HL-60 (cell line): ENCODE measurements at regions not wholly inside any gene's neighbourhood (a gene's known extent, or its start where the extent isn't known, plus 50 kb on each side); places are given as distances from the start of the nearest gene placed in this dataset.

Source experiments
- CTCF ChIP-seq: IDR thresholded peaks from one replicate; pipeline ENCODE4 v1.5.1; 2011; ENCODE audit warnings: low read length, control low read depth, inconsistent platforms; ENCODE audit not compliant: insufficient read depth
- GABPA ChIP-seq: IDR thresholded peaks from 2 replicates; pipeline ENCODE4 v1.6.1; 2012; ENCODE audit warnings: low read depth
- POLR2AphosphoS5 ChIP-seq: IDR thresholded peaks from 2 replicates; pipeline ENCODE4 v1.6.1; 2012; ENCODE audit warnings: low read depth
- SPI1 ChIP-seq: IDR thresholded peaks from 2 replicates; pipeline ENCODE4 v1.6.1; 2012; ENCODE audit warnings: low read depth, mild to moderate bottlenecking, borderline replicate concordance
- TF ChIP-seq, protein P1 (sequence below): IDR thresholded peaks from 2 replicates; pipeline ENCODE4 v1.6.1; 2012; ENCODE audit warnings: low read depth; ENCODE audit not compliant: insufficient replicate concordance

- TF ChIP-seq CTCF = no peak
- no peak for TF ChIP-seq SPI1
- TF ChIP-seq POLR2AphosphoS5 = no peak
- TF ChIP-seq GABPA = no peak
- TF ChIP-seq, protein P1, sequence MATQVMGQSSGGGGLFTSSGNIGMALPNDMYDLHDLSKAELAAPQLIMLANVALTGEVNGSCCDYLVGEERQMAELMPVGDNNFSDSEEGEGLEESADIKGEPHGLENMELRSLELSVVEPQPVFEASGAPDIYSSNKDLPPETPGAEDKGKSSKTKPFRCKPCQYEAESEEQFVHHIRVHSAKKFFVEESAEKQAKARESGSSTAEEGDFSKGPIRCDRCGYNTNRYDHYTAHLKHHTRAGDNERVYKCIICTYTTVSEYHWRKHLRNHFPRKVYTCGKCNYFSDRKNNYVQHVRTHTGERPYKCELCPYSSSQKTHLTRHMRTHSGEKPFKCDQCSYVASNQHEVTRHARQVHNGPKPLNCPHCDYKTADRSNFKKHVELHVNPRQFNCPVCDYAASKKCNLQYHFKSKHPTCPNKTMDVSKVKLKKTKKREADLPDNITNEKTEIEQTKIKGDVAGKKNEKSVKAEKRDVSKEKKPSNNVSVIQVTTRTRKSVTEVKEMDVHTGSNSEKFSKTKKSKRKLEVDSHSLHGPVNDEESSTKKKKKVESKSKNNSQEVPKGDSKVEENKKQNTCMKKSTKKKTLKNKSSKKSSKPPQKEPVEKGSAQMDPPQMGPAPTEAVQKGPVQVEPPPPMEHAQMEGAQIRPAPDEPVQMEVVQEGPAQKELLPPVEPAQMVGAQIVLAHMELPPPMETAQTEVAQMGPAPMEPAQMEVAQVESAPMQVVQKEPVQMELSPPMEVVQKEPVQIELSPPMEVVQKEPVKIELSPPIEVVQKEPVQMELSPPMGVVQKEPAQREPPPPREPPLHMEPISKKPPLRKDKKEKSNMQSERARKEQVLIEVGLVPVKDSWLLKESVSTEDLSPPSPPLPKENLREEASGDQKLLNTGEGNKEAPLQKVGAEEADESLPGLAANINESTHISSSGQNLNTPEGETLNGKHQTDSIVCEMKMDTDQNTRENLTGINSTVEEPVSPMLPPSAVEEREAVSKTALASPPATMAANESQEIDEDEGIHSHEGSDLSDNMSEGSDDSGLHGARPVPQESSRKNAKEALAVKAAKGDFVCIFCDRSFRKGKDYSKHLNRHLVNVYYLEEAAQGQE = no peak
Observed at GRCh38 chr16:6517020-6517720, 815.5 kb upstream of the RBFOX1 start.
